Fibroblast of villous mesenchyme (primary cell): ENCODE measurements at regions not wholly inside any gene's neighbourhood (a gene's known extent, or its start where the extent isn't known, plus 50 kb on each side); places are given as distances from the start of the nearest gene placed in this dataset.

Source experiments
- DNase-seq: peaks from one replicate; pipeline ENCODE4 v3.0.0-alpha.2; 2010; ENCODE audit warnings: low read depth
- H3K4me3 ChIP-seq: 2 replicates; pipeline ENCODE4 v1.5.1; 2011; ENCODE audit warnings: low read depth, mild to moderate bottlenecking, low read length
- CTCF ChIP-seq: IDR thresholded peaks from 2 replicates; pipeline ENCODE4 v1.5.1; 2012; ENCODE audit warnings: low read depth, mild to moderate bottlenecking, low read length; ENCODE audit not compliant: insufficient read depth

- no peak overlapping the region for H3K4me3 ChIP-seq
- TF ChIP-seq CTCF: no peak
- DNase-seq: no peak
Measured at GRCh38 chr13:84774111-84774510, 891.8 kb upstream of the SLITRK1 start.

DNA sequence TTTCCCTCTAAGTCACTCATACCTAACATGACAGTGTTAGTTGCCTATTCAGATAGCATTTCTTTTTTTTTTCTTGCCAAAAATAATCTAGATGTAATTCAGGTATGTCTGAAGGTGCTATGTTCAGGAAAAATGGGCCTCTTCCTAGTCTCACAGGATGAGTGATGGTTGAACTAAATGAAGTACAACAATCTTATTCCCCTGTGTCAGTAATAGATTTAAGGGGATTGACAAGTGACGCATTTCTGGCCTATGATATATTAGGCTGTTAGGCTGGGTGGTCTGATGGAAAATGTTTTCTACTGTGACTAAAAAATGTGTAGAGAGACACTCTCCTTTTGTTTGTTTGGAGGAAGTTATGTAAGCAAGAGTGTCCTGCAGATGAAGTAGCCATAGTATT is 878.7 kb upstream of the SLITRK1 start:
- no peak for DNase-seq
- no peak for TF ChIP-seq CTCF
- H3K4me3 ChIP-seq: no peak overlapping the region

- no peak for DNase-seq
- TF ChIP-seq CTCF: no peak
- no peak overlapping the region for H3K4me3 ChIP-seq
Measured at GRCh38 chr13:84749126-84749525, 866.9 kb upstream of the SLITRK1 start.

GRCh38 chr13:84745051-84745551 is 862.8 kb upstream of the SLITRK1 start:
- DNase-seq: no peak
- no peak overlapping the region for H3K4me3 ChIP-seq
- no peak for TF ChIP-seq CTCF

DNA sequence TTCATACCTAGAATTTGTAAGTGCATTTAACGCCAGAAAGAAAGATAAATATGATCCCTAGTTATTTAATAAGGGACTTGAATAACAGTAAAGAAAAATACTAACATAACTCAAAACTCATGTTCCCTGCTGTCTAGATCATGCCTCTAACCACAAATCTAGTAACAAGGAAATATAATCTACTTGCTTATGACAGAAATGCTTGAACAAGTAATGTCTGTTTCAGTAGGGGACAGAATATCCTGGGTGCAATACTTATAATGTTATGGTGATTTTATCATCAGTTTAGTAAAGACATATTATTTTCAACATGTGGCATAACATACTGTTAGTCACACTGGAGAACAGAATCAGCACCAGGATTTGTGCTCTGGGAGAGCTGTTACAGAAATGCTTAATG is 861.9 kb upstream of the SLITRK1 start:
- DNase-seq: no peak
- TF ChIP-seq CTCF: no peak
- no peak overlapping the region for H3K4me3 ChIP-seq

DNA sequence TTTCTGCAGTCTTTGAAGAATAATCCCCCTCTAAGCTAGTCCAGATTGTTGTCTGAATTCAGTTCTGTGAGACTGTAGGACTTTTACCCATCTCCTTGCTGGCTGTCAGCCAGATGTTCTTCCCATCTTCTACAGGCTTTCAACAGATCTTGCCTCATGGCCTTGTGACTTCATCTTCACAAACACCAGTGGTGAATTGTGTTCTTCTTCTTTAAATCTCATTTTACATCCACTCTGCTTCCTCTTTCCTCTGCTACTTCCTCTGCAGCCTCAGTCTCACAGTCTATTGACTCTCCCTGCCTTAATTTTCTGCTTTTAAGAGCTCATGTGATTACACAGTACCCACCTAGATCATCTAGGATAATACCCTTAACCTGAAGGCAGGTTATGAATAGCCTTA is 859.0 kb upstream of the SLITRK1 start:
- DNase-seq: no peak
- no peak for TF ChIP-seq CTCF
- no peak overlapping the region for H3K4me3 ChIP-seq

GRCh38 chr13:84739021-84739420 is 856.7 kb upstream of the SLITRK1 start:
- TF ChIP-seq CTCF: no peak
- DNase-seq: no peak
- no peak overlapping the region for H3K4me3 ChIP-seq
